ENCODE measurements at regions not wholly inside any gene's neighbourhood (a gene's known extent, or its start where the extent isn't known, plus 50 kb on each side); places are given as distances from the start of the nearest gene placed in this dataset.

- TF ChIP-seq, protein P1, sequence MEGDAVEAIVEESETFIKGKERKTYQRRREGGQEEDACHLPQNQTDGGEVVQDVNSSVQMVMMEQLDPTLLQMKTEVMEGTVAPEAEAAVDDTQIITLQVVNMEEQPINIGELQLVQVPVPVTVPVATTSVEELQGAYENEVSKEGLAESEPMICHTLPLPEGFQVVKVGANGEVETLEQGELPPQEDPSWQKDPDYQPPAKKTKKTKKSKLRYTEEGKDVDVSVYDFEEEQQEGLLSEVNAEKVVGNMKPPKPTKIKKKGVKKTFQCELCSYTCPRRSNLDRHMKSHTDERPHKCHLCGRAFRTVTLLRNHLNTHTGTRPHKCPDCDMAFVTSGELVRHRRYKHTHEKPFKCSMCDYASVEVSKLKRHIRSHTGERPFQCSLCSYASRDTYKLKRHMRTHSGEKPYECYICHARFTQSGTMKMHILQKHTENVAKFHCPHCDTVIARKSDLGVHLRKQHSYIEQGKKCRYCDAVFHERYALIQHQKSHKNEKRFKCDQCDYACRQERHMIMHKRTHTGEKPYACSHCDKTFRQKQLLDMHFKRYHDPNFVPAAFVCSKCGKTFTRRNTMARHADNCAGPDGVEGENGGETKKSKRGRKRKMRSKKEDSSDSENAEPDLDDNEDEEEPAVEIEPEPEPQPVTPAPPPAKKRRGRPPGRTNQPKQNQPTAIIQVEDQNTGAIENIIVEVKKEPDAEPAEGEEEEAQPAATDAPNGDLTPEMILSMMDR (IDR thresholded peaks at IDR 0.05) = no peak
- TF ChIP-seq POLR2A (IDR thresholded peaks at IDR 0.05) (no peak), POLR2AphosphoS5 (IDR thresholded peaks at IDR 0.05) (no peak)
Measured at GRCh38 chrX:8048466-8048865, 121.3 kb upstream of the PNPLA4 start.
